SK-N-SH (cell line): ENCODE measurements at regions not wholly inside any gene's neighbourhood (a gene's known extent, or its start where the extent isn't known, plus 50 kb on each side); places are given as distances from the start of the nearest gene placed in this dataset.

ENCODE experiments used
- CTCF ChIA-PET: fragments of 300-600, 350-600 bp; formaldehyde crosslinking; extraction: SDS; loops from one replicate; lab custom pipeline; 2021; lab: Yijun Ruan, JAX
- POLR2A ChIA-PET: fragments of 350-600 bp; sonication (Branson Sonifier 250); formaldehyde crosslinking; extraction: SDS; loops from one replicate; lab custom pipeline; 2020; ENCODE audit warnings: antibody characterized with exemption, inconsistent platforms; lab: Yijun Ruan, JAX
- DNase-seq: peaks from one replicate; pipeline ENCODE4 v3.0.0; 2012
- H2AFZ ChIP-seq: fragments of 200-600 bp; sonication (generic); 2 replicates; pipeline ENCODE4 v1.8.1; 2016; ENCODE audit warnings: antibody characterized with exemption, mild to moderate bottlenecking, low read depth
- H3F3A ChIP-seq: fragments of 200-600 bp; sonication (generic); replicated peaks from 2 replicates; pipeline ENCODE3; 2016; ENCODE audit warnings: antibody characterized with exemption, mild to moderate bottlenecking; ENCODE audit not compliant: insufficient read depth
- H3K27ac ChIP-seq, 2 experiments: fragments of 200-500 bp in 1 of 2; fragments of 200-600 bp in 1 of 2; sonication (Bioruptor generic) in 1 of 2; sonication (generic), shearing (Covaris generic) in 1 of 2; 2 replicates each; pipeline versions ENCODE4 v1.5.1 to v1.6.1; 2014 to 2016; ENCODE audit warnings: low read depth in 2 of 2, inconsistent platforms in 1 of 2, low read length in 1 of 2, mild to moderate bottlenecking in 1 of 2, mixed read lengths in 1 of 2
- H3K27me3 ChIP-seq: fragments of 200-600 bp; sonication (generic), shearing (Covaris generic); 2 replicates; pipeline ENCODE4 v1.6.1; 2016; ENCODE audit warnings: mixed run types; ENCODE audit not compliant: insufficient read depth
- H3K36me3 ChIP-seq, 2 experiments: fragments of 200-500 bp in 1 of 2; fragments of 200-600 bp in 1 of 2; sonication (Bioruptor generic) in 1 of 2; sonication (generic) in 1 of 2; replicated peaks in 1 of 2; 2 replicates each; pipeline versions ENCODE3 to v1.5.1; 2014 to 2016; ENCODE audit warnings: low read length in 1 of 2, mild to moderate bottlenecking in 1 of 2; ENCODE audit not compliant: insufficient read depth in 2 of 2, control insufficient read depth in 1 of 2
- H3K4me1 ChIP-seq, 2 experiments: fragments of 200-500 bp in 1 of 2; fragments of 200-600 bp in 1 of 2; sonication (Bioruptor generic) in 1 of 2; sonication (generic), shearing (Covaris generic) in 1 of 2; 2 replicates each; pipeline versions ENCODE4 v1.5.1 to v1.6.1; 2014 to 2016; ENCODE audit warnings: low read depth in 1 of 2, low read length in 1 of 2, mixed run types in 1 of 2; ENCODE audit not compliant: insufficient read depth in 2 of 2, control insufficient read depth in 1 of 2
- H3K4me2 ChIP-seq: fragments of 200-600 bp; sonication (generic), shearing (Covaris generic); 2 replicates; pipeline ENCODE4 v1.6.1; 2017; ENCODE audit warnings: mixed run types
- H3K4me3 ChIP-seq, 2 experiments: fragments of 200-500 bp in 1 of 2; fragments of 200-600 bp in 1 of 2; sonication (Bioruptor generic) in 1 of 2; sonication (generic), shearing (Covaris generic) in 1 of 2; 2 replicates each; pipeline versions ENCODE4 v1.5.1 to v1.8.1; 2014 to 2016; ENCODE audit warnings: low read depth in 2 of 2, inconsistent platforms in 1 of 2, low read length in 1 of 2, mild to moderate bottlenecking in 1 of 2, mixed read lengths in 1 of 2, moderate library complexity in 1 of 2
- H3K79me2 ChIP-seq: fragments of 200-600 bp; sonication (generic); 2 replicates; pipeline ENCODE4 v1.8.1; 2017; ENCODE audit warnings: mild to moderate bottlenecking; ENCODE audit not compliant: insufficient read depth
- H3K9ac ChIP-seq: fragments of 200-600 bp; sonication (generic); 2 replicates; pipeline ENCODE4 v1.6.1; 2017; ENCODE audit warnings: mixed run types
- H3K9me2 ChIP-seq: fragments of 200-600 bp; sonication (generic); 2 replicates; pipeline ENCODE4 v1.6.1; 2017; ENCODE audit warnings: mixed run types
- H3K9me3 ChIP-seq: fragments of 200-600 bp; sonication (generic); 2 replicates; pipeline ENCODE4 v1.6.1; 2017; ENCODE audit warnings: mixed run types, mild to moderate bottlenecking, moderate library complexity
- H4K20me1 ChIP-seq: fragments of 200-600 bp; sonication (generic); 2 replicates; pipeline ENCODE4 v1.6.1; 2017; ENCODE audit warnings: mild to moderate bottlenecking, mixed run types; ENCODE audit not compliant: insufficient read depth
- RAD21 ChIP-seq: IDR thresholded peaks from 2 replicates; pipeline ENCODE4 v1.6.1; 2012; ENCODE audit warnings: mild to moderate bottlenecking, low read length
- SIN3A ChIP-seq: IDR thresholded peaks from 2 replicates; pipeline ENCODE4 v1.6.1; 2012; ENCODE audit warnings: low read depth, mild to moderate bottlenecking, low read length, moderate library complexity, borderline replicate concordance
- SMC3 ChIP-seq: IDR thresholded peaks from 2 replicates; pipeline ENCODE4 v1.6.1; 2012; ENCODE audit warnings: low read depth, low read length, improper control_type of control experiment
- WGBS: methylation state at CpG from one replicate; pipeline ENCODE4 v1.1.6; 2017; ENCODE audit warnings: low lambda C conversion rate; 5-methylcytosine and 5-hydroxymethylcytosine counted together
- TF ChIP-seq, protein P1 (sequence below): fragments of 200-600 bp; sonication (generic); IDR thresholded peaks from 2 replicates; pipeline ENCODE4 v1.6.1; 2017; ENCODE audit warnings: antibody characterized with exemption, mild to moderate bottlenecking, moderate library complexity
- TF ChIP-seq, protein P2 (sequence below): IDR thresholded peaks from 2 replicates; pipeline ENCODE4 v1.4.0; 2012; ENCODE audit warnings: low read depth, borderline replicate concordance
- TF ChIP-seq, protein P3 (sequence below): IDR thresholded peaks from 2 replicates; pipeline ENCODE4 v1.6.1; 2012; ENCODE audit warnings: mild to moderate bottlenecking, low read depth, low read length, moderate library complexity

DNA sequence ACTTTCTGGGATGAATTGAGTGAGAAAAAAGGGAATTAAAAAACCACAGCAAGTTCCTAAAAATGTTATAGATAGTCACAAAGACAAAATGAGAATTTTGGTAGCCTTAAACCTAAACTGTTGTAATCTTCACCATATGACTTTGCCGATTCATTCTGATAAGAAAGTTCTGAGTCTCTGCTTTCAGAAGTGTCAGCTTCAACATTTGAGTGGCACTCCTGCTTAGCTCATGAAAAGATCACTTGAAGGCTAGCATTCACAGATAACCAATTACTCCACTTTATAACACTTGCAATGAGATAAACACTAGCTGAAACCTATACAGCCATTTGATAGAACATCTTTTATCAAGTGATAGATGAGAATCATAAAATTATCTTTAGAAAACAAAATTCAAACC, 288.1 kb upstream of the POU1F1 start:
- ChIA-PET CTCF (no interaction called here), POLR2A (no interaction called here)
- no peaks in the 10 kb centered on the region for H3K4me1 ChIP-seq
- H3K27me3 ChIP-seq, result no peaks in the 10 kb centered on the region; the same call in 1 of the 2 replicates
- H3K4me3 ChIP-seq, result no peak overlapping the region
- no peak overlapping the region for H3K4me2 ChIP-seq
- TF ChIP-seq RAD21, result no peak
- no peaks in the 10 kb centered on the region for H3K9me2 ChIP-seq
- H3K27ac ChIP-seq, result no peak overlapping the region
- H3K36me3 ChIP-seq, result no peaks in the 10 kb centered on the region
- H3K9me3 ChIP-seq, result no peaks in the 10 kb centered on the region
- DNase-seq, result no peak
- 8% methylated on average over 1 of the region's 1 CpG for WGBS
- H4K20me1 ChIP-seq, result no peaks in the 10 kb centered on the region
- H3F3A ChIP-seq, result no peaks in the 10 kb centered on the region
- H2AFZ ChIP-seq, result no peak overlapping the region
- no peak overlapping the region for H3K9ac ChIP-seq
- H3K79me2 ChIP-seq, result no peaks in the 10 kb centered on the region

DNA sequence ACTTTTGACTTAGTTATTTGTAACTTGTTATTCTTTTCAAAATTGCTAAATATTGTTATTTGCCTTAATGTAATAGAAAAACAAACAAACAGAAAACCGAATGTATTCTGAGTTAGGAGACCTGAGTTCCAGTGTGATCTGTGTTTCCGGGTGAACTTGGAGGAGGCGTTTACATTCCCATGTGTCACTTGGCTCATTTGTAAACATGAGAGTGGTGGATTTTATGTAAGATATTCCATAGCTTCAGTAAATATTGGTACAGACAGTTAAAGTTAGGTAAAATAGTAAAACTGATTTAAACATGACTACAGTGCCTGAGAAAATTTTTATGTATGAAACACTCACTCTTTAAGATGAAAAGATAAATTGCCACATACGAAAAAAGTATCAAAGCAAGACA, 287.3 kb upstream of the POU1F1 start:
- Histone ChIP-seq H3K79me2 (no peaks in the 10 kb centered on the region), H3K27ac (no peak overlapping the region), H2AFZ (no peak overlapping the region), H3K4me1 (no peaks in the 10 kb centered on the region), H3K9me2 (no peaks in the 10 kb centered on the region), H3K4me2 (no peak overlapping the region), H3K4me3 (no peak overlapping the region), H3K27me3 (no peaks in the 10 kb centered on the region; the same call in 1 of the 2 replicates), H3K36me3 (no peaks in the 10 kb centered on the region), H3K9me3 (no peaks in the 10 kb centered on the region), H3K9ac (no peak overlapping the region), H4K20me1 (no peaks in the 10 kb centered on the region), H3F3A (no peaks in the 10 kb centered on the region)
- CTCF ChIA-PET, result no interaction called here
- TF ChIP-seq SIN3A (no peak), SMC3 (no peak)
- TF ChIP-seq, protein P1, sequence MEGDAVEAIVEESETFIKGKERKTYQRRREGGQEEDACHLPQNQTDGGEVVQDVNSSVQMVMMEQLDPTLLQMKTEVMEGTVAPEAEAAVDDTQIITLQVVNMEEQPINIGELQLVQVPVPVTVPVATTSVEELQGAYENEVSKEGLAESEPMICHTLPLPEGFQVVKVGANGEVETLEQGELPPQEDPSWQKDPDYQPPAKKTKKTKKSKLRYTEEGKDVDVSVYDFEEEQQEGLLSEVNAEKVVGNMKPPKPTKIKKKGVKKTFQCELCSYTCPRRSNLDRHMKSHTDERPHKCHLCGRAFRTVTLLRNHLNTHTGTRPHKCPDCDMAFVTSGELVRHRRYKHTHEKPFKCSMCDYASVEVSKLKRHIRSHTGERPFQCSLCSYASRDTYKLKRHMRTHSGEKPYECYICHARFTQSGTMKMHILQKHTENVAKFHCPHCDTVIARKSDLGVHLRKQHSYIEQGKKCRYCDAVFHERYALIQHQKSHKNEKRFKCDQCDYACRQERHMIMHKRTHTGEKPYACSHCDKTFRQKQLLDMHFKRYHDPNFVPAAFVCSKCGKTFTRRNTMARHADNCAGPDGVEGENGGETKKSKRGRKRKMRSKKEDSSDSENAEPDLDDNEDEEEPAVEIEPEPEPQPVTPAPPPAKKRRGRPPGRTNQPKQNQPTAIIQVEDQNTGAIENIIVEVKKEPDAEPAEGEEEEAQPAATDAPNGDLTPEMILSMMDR, result no peak
- TF ChIP-seq, protein P2, sequence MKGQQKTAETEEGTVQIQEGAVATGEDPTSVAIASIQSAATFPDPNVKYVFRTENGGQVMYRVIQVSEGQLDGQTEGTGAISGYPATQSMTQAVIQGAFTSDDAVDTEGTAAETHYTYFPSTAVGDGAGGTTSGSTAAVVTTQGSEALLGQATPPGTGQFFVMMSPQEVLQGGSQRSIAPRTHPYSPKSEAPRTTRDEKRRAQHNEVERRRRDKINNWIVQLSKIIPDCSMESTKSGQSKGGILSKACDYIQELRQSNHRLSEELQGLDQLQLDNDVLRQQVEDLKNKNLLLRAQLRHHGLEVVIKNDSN, result no peak
- TF ChIP-seq, protein P3, sequence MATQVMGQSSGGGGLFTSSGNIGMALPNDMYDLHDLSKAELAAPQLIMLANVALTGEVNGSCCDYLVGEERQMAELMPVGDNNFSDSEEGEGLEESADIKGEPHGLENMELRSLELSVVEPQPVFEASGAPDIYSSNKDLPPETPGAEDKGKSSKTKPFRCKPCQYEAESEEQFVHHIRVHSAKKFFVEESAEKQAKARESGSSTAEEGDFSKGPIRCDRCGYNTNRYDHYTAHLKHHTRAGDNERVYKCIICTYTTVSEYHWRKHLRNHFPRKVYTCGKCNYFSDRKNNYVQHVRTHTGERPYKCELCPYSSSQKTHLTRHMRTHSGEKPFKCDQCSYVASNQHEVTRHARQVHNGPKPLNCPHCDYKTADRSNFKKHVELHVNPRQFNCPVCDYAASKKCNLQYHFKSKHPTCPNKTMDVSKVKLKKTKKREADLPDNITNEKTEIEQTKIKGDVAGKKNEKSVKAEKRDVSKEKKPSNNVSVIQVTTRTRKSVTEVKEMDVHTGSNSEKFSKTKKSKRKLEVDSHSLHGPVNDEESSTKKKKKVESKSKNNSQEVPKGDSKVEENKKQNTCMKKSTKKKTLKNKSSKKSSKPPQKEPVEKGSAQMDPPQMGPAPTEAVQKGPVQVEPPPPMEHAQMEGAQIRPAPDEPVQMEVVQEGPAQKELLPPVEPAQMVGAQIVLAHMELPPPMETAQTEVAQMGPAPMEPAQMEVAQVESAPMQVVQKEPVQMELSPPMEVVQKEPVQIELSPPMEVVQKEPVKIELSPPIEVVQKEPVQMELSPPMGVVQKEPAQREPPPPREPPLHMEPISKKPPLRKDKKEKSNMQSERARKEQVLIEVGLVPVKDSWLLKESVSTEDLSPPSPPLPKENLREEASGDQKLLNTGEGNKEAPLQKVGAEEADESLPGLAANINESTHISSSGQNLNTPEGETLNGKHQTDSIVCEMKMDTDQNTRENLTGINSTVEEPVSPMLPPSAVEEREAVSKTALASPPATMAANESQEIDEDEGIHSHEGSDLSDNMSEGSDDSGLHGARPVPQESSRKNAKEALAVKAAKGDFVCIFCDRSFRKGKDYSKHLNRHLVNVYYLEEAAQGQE, result no peak
- POLR2A ChIA-PET, result no interaction called here
- 3% methylated on average over 4 of the region's 4 CpGs for WGBS
- DNase-seq, result no peak
